OCI-LY1 (cell line): ENCODE measurements at regions not wholly inside any gene's neighbourhood (a gene's known extent, or its start where the extent isn't known, plus 50 kb on each side); places are given as distances from the start of the nearest gene placed in this dataset.

Experiments used
- EZH2 ChIP-seq: fragments of 200-600 bp; sonication (generic), shearing (Covaris generic); IDR thresholded peaks from 2 replicates; pipeline ENCODE4 v1.8.0; 2017; ENCODE audit warnings: borderline replicate concordance, mixed run types, mild to moderate bottlenecking, antibody characterized with exemption, low read length, moderate library complexity, mixed read lengths
- TF ChIP-seq, protein P1 (sequence below): fragments of 200-600 bp; sonication (generic), shearing (Covaris generic); IDR thresholded peaks from 2 replicates; pipeline ENCODE4 v1.5.1; 2017; ENCODE audit warnings: mild to moderate bottlenecking, antibody characterized with exemption, low read length, moderate library complexity, mixed read lengths

DNA sequence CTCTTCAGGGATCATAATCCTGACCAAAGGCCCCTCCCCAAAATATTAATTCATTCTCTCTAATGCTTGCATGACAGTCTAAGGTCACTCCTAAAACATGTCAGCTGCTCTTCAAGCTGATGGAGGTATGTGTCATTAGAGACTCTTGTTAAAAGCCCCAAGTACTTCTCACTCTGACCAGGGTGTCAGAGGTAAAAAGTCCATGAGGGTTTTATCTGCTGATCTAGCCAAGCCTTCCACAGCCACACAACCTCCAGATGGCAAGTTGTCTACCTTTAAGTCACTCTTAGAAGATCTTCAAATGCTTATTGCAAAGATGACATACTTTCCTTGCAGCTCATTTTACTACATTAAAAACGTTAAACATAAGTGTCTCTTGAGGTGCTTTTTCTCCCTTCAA is 83.6 kb upstream of the ETAA1 start:
- TF ChIP-seq, protein P1, sequence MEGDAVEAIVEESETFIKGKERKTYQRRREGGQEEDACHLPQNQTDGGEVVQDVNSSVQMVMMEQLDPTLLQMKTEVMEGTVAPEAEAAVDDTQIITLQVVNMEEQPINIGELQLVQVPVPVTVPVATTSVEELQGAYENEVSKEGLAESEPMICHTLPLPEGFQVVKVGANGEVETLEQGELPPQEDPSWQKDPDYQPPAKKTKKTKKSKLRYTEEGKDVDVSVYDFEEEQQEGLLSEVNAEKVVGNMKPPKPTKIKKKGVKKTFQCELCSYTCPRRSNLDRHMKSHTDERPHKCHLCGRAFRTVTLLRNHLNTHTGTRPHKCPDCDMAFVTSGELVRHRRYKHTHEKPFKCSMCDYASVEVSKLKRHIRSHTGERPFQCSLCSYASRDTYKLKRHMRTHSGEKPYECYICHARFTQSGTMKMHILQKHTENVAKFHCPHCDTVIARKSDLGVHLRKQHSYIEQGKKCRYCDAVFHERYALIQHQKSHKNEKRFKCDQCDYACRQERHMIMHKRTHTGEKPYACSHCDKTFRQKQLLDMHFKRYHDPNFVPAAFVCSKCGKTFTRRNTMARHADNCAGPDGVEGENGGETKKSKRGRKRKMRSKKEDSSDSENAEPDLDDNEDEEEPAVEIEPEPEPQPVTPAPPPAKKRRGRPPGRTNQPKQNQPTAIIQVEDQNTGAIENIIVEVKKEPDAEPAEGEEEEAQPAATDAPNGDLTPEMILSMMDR = no peak
- TF ChIP-seq EZH2 = no peak
